GM12874 (cell line): ENCODE measurements at regions not wholly inside any gene's neighbourhood (a gene's known extent, or its start where the extent isn't known, plus 50 kb on each side); places are given as distances from the start of the nearest gene placed in this dataset.

Source experiments
- TF ChIP-seq, protein P1 (sequence below): IDR thresholded peaks from 2 replicates; pipeline ENCODE4 v1.5.1; 2011; ENCODE audit warnings: low read depth, mild to moderate bottlenecking, control low read depth, low read length, moderate library complexity; ENCODE audit not compliant: insufficient read depth

DNA sequence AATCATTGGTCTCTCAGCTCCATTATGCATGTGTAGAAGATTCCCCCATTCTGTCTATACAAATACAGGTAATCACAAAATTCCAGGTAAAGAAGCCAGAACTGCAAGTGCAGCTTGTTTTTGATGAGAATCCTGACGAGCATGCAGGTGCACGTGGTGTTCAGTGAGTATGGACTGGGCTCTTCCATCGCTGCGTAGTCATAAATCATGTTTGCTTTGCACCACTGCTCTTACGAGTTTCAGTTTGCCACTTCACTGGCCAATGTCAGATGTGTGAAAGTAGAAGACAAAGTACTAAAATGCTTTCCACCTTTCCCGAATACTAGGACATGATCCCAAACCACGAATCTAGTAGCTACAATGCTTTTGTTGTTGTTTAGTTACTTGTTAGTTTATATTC, 390.7 kb downstream of the LIG4 start:
- TF ChIP-seq, protein P1, sequence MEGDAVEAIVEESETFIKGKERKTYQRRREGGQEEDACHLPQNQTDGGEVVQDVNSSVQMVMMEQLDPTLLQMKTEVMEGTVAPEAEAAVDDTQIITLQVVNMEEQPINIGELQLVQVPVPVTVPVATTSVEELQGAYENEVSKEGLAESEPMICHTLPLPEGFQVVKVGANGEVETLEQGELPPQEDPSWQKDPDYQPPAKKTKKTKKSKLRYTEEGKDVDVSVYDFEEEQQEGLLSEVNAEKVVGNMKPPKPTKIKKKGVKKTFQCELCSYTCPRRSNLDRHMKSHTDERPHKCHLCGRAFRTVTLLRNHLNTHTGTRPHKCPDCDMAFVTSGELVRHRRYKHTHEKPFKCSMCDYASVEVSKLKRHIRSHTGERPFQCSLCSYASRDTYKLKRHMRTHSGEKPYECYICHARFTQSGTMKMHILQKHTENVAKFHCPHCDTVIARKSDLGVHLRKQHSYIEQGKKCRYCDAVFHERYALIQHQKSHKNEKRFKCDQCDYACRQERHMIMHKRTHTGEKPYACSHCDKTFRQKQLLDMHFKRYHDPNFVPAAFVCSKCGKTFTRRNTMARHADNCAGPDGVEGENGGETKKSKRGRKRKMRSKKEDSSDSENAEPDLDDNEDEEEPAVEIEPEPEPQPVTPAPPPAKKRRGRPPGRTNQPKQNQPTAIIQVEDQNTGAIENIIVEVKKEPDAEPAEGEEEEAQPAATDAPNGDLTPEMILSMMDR, result no peak

DNA sequence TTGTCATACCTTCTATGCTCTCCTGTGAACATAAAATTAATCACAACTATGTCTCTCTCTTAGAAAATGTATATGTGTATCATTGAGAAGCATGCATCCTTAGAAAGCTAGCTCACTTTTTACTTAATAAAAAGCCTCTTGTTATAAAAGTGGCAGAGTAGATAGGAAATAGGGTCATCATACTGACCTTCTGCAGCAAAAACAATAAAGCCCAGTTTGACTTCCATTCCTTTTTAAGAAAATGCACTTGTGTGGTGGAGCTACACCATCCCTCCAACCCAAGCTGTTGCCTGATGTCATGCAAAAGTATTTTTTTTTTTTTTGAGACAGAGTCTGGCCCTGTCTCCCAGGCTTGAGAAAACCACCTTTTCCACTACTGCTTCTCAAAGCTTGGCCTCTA, 393.3 kb downstream of the LIG4 start:
- TF ChIP-seq, protein P1, result no peak

DNA sequence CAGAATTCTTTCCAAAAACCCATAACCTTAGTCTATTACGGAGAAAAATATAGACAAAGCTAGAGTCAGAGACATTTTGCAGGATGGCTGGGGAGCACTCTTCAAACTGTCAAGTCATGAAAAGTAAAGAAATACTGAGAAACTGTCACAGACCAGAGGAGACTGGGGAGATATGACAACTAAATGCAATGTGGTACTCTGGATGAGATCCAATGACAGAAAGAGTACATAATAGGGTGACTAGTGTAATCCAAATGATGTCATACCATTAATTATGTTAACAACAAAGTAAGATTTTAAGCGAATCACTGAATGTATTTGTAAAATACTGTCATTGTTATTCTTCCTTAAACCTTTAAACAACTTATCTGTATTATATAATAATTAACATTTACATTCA, 393.8 kb downstream of the LIG4 start:
- TF ChIP-seq, protein P1, result no peak

DNA sequence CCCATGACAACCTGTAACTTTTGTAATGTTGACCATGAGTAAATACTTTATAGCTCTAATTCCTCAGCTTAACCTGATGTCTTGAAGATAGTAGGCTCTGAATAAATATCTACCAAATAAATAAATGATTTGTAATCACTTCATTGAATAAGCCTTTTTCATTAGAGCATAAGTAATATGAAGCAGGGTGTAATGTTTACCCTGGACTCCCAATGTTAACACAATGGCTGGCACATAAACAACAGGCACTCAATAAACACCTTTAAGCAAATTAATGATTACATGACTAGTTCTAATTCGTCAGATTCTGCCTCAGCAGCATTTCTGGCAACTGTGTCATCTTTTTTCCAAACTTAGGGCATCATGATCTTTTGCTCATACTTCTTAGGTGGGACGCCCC, 396.3 kb downstream of the LIG4 start:
- TF ChIP-seq, protein P1, result no peak

DNA sequence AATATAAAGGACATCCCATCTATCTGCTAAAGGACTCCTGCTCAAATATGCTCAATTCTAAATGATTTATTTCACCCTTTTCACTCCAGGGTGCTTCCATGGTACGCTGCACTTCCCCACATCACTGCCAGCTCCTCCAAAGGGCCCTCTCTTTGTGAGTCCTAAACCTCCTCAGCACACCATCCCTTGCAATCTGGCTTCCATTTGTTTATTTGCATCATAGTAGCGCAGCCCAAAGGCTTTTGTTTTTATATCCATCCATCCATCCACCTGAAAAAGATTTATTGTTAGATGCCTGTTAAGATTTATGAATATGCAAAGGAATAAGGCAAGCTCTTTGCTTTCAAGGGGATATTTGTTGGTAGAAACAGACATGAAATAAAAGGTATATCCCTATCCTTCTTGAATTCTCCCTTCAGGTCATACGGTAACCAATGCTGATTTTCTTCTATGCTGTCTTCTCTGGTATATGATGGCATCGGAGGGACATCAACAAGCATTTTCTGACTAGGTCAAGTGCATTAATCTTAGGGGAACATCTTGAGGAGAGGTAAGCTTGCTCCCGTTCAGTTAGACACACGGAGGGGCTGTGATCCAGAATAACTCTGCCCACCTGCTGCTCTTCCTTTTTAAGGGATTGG, 397.6 kb downstream of the LIG4 start:
- TF ChIP-seq, protein P1, result no peak

DNA sequence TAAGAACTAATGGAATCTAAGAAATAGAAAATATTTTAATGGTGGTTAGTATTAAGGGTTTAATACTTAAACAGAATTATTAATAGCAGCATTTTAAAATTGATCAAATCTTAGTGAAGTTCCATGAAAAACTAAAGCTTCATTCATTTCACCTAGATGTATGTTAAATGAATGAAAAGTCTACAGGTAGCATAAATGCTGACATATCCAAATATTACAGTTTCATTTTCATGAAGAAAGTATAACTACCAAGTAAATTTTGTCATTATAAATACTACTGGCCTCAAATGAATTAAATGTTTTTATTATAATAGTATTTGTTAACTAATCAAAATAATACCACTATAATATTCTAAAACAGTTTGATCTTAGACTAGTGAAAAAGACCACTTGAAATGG, 403.3 kb downstream of the LIG4 start:
- TF ChIP-seq, protein P1, result no peak

DNA sequence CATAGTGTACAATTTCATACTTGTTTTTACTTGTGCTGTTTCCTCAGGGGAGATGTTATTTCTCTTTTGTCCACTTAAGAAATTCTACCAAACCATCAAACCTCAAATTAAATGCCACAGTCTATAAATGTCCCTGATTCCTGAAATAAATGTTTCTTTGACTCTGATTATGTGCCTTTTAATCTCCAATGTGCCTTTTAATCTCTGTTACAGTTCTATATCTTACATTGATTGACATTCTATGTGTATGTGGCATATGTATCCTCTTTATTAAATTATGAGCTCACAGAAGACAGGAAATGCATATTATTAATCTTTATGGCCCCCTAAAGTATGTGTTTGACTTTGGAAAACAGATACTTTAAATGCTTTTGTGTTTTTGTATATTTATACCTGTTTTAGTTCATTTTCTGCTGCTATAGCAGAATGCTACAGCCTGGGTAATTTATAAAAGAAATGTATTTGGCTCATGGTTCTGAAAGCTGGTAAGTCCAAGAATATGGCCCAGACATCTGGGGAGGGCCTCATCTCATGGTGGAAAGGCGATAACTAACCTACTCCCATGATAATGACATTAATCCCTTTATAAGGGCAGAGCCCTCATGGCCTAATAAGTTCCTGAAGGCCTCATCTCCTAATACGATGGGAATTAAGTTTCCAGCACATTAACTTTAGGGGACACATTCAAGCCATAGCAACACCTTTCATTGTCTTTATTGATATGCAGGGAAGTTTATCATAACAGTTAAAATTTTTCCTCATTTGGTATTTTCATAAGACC, 403.9 kb downstream of the LIG4 start:
- TF ChIP-seq, protein P1, result no peak
